Medulla oblongata (tissue), 1 donor: ENCODE measurements at regions not wholly inside any gene's neighbourhood (a gene's known extent, or its start where the extent isn't known, plus 50 kb on each side); places are given as distances from the start of the nearest gene placed in this dataset.

Experiments used
- DNase-seq: peaks from one replicate; pipeline ENCODE4 v3.0.0-alpha.2; 2015; ENCODE audit errors: extremely low spot score

DNA sequence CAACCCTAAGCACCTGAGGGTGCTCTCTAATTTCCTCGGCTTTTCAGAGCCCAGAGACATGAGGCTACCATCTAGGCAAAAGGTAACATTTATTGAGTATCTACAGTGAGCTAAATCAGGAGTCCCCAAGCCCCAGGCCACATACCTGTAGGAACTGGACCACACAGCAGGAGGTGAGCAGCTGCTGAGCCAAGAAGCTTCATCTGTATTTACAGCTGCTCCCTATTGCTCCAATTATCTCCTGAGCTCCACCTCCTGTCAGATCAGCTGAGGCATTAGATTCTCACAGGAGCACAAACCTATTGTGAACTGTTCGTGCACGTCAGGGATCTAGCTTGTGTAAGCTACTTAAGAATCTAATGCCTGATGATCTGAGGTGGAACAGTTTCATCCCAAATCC, 70.2 kb downstream of the RND3 start:
- DNase-seq: no peak

DNA sequence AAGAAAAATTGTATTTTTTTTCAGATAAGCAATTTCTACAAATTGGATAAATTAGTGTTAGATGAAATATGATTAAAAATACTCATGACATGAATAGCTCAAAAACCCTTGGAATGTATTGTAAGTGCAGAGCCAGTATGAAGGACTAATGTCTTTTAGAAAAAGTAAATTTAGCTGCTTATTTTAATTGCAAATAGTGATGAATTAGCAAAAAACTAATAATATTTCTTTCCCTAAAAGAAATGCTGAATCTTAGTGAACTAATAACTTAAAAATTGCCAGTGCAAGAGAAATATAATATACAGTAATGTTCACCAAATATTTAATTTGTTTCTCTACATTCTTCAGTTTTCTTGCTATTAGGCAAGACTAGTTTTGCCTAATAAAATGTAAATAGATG, 72.4 kb downstream of the RND3 start:
- DNase-seq: no peak

GRCh38 chr2:150413910-150414309, 73.6 kb downstream of the RND3 start:
- DNase-seq: no peak

GRCh38 chr2:150413366-150413765, 74.1 kb downstream of the RND3 start:
- no peak for DNase-seq

- DNase-seq: peak; percentile 3
Measured at GRCh38 chr2:150410809-150411208, 76.7 kb downstream of the RND3 start.

GRCh38 chr2:150409196-150409595, 78.3 kb downstream of the RND3 start:
- no peak for DNase-seq

DNA sequence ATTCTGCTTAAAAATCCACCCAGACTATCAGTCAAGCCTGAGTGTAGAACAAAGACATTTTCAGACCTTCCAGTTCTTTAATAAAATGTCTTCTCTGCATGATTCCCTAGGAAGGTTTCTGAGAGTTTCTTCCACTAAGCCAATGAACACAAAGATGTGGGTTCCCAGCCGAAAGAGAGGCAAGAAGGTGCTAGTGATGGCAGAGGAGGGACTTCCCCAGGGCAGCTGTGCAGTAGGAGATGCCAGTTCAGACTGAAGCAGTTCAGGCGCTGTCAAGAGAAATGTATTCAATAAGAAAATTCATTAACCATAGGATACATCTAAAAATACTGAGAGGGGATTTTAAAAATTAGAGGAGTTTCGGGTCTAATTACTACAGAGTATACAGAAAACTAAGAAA, 83.3 kb downstream of the RND3 start:
- DNase-seq: no peak

DNA sequence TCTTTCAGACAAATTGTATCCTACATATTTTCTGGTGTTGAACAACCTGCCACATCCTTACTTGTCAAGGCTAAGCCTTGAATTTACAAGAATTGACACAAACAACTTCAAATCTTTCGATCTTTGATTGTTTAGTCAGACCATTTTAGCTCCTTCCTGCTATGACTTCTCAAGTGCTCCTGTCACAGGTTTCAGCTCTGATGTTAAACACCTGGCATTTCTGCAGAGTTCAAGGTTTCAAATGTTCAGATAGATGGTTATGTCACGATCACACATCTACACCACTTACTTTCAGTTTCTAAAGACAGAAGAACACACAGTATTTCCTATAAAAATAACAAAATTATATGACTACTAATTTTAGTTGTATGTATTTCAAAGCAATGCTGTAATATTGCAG, 84.0 kb downstream of the RND3 start:
- no peak for DNase-seq

DNA sequence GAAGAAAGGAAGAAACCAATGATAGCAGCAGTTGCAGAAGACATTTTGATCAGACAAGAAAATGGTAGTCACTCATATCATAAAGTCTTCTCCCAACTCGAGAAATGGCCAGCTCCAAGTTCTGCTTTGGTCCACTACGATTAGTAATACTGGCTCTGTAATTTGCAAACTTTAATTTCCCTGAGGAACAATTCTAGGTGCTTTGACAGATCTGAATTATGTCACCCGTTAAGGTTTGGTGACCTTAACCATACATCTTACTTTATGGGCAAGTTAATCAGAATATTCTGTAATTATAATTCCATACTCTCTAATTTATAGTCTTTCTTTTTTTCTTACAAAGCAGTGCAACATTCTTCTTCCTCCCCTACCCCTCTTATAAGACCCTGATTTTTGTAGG, 84.5 kb downstream of the RND3 start:
- DNase-seq: no peak

GRCh38 chr2:150400849-150401248, 86.6 kb downstream of the RND3 start:
- DNase-seq: no peak

DNA sequence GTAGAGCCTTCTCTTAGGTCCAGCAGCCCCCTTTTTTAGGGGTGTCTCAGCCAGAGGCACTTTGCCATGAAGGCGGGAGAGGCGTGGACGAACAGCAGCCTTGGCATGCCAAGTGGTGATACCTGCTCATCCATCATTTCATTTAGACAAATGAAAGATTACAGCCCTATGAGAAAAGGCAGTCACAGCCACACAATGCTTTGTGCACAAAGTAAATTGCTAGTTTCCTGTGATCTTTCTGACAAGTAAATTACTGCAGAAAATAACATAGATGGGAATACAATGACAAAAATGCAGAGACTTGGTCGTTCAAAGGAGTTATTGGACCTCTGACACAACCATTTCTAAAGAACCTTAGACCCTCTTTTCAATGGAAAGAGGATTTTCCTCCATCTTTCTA, 94.9 kb downstream of the RND3 start:
- DNase-seq: no peak

DNA sequence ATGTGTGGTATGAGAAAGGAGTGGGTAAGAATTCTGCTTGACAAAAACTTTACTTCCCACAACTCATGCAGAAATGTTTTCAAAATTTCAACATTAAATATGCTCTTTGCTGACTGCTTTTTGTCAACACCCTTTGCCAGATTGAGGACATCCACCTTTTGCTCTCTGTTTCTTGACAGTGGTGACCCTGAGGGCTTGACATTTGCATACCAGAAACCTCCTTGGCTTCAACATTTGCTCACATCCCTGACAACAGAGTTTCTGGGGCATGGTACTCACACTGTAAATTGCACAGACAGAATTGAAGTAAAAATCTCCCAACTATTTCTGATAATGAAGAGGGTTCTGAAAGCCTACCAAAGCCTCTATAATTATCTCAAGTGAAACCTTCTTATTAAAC, 95.7 kb downstream of the RND3 start:
- no peak for DNase-seq

DNA sequence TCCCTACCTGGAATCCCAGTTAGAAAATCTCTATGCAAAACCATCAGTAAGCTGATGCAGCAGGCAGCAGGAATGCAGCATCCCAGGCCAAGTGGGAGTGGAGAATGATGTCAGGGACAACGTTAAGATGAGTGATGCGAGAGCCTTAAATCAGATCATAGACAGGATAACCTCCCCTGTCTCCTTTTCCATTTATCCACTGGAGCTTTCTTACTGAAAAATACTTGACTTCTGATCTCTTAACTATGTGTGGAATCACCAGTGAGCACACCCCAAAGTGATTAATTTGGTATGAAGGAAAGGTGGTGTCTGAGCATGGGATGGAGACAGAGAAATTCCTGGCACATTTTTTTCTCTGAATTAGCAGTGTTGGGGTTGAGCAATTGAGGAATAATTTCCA, 98.0 kb downstream of the RND3 start:
- DNase-seq: no peak

DNA sequence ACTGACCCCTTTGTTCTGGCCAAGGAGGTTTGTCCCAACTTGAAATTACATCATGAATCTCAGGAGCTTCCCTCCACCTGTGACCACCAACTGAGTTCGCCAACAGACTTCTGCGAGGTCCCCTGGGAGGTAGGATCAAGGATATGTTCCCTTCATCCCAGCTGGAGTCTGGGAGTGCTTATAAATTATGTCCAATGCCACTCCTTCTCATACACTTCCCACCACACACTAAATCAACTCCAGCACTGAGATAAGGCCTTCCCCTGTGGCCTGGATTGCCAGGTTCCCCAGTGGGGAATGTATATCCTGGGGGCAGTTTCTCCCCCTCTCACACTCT, 99.2 kb downstream of the RND3 start:
- no peak for DNase-seq

- DNase-seq: no peak
Measured at GRCh38 chr2:150387586-150388288, 99.7 kb downstream of the RND3 start.

- DNase-seq: no peak
Measured at GRCh38 chr2:150385211-150385610, 102.3 kb downstream of the RND3 start.

GRCh38 chr2:150383587-150383986, 103.9 kb downstream of the RND3 start:
- DNase-seq: no peak

GRCh38 chr2:150379166-150379565, 108.3 kb downstream of the RND3 start:
- no peak for DNase-seq

DNA sequence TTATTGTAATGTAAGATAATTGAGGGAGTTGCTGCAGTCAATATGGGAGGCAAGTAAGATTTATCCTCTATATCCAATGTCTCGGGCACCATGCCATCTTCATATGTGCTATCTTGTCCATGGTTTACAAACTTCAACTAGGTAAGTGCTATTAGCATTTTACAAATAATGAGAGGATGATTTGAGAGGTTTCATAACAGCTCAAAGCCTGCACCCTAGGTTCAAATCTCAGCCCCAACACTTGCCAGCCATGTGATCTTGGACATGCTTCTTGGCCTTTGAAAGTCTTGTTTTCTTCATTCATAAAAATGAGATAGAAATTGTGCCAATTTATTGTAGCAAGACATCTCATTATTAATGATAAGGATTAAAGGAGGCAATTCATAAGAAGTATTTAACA, 108.8 kb downstream of the RND3 start:
- DNase-seq: no peak

GRCh38 chr2:150376553-150377335, 110.7 kb downstream of the RND3 start:
- DNase-seq: no peak

DNA sequence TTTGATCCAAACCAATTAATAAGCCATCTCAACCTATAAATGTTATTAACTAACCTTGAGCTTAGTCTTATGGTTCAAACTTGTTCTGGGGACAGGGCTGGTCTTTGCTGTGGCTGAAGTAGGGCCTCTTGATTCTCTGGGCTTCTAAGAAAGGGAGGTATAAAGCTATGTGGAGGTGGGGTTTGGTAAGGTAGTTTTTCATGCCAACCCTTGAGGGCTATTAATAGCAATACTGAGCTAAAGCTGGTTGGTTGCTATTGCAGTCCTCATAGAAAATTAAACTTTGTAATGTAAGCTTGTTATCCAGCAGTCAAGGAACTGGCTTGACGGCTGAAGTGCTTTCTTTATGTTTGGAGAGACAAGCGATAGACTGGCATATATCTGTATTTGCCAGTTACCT, 112.1 kb downstream of the RND3 start:
- no peak for DNase-seq

DNA sequence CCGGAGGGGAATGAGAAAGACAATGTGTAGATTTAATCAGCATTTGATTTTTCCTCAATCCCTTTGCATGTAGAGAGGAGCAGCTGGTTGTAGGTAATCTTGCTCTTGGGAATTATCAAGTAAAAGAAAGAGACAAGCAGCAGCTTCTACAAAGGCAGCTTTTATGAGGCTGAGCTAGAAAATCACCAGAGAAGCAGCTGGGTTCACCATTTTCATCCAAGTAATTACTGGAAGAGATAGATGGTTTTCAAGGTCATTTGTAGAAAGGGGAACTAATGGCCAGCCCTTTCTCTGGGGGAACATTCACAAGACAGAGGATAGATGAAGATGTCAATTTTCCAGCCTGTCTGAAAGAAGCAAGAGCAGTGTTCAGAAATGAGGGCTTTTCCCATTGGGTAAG, 113.0 kb downstream of the RND3 start:
- no peak for DNase-seq

DNA sequence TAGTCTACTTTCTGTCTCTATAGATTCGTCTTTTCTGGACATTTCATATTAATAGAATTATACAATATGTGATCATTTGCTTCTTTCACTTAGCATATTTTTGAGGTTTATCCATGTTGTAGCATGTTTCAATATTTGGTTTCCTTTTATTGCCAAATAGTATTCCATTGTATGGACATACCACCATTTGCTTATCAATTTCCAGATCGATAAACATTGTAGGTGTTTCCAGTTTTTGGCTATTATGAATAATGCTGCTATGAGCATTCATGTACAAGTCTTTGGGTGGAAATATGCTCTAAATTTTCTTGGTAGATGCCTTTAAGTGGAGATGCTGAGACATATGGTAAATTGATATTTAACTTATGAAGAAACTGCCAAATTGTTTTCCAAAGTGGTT, 114.1 kb downstream of the RND3 start:
- no peak for DNase-seq
